ENCODE measurements at regions not wholly inside any gene's neighbourhood (a gene's known extent, or its start where the extent isn't known, plus 50 kb on each side); places are given as distances from the start of the nearest gene placed in this dataset.
A peak's percentile ranks its signal among the peaks of the same experiment; 100 is the strongest.

DNA sequence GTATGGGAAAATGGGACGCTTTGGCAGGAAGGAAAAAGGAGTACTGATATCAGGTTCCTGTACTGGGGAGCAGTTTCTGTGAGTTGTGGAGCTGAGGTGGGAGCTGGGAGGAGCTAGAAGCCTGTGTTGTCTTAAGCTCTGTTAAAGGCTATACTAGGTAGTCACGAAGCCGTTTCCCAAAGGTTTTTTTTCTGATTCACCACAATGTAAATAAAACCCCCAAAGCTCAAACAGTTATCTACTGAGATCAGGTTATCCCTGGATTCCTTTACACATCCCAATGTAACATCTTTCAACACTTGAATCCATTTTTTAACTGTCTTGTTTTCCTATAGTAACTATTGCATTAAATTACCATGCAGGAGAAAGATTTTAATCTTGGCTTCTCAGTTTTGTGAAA is 297.4 kb upstream of the SFRP2 start:
- no peak for DNase-seq

DNA sequence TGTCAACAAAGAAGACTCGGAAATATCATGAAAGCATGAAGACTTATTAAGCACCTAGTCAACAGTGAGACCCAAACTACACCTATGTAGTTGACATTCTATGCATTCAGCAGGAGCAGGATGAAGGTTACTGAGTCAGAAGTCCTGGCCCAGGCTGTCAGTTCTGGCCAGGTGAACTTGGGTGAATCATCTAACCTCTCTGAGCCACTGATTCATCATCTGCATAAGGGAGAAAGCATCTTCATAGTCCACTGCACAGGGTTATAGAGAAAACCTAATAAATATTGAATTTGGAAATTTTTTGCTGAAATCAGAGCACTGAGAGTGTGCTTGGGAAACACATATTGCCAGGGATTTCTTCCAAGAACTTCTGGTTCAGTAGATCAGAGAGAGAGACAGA is 296.0 kb upstream of the SFRP2 start:
- DNase-seq, result no peak

DNA sequence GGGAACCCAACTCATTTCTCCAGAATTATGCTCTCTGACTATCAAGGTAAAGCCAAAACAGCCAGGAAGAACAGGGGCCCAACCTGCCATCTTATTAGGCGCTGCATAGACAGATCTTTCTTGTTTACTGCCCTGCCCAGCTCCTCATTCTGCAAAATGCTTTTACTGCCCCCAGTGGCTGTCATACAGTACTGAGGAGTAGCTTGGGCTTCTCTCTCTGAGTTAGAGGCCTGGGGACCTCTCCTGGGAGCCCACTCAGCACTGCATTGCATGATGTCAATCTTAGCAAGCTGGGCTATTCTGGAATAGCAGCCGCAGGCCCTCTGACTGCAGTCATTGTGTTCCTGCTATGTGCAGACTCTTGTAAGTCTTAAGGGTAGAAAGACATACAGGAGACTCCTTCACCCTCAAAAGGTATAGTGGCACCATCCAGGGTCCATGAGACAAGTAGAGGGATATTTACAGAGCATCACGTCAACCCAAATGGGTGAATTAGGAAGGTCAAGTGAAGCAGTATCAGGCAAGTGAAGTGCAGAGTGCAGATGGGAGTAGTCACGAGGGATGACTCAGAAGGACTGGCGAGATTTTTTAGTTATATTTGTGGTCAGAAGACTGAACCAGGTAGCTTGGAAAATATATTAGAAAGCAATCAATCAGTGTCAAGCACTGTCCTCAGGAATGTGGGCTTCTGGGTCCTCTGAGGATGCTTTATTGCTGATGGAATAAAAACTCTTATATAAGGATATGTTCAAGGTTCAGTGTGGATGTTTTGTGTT is 294.1 kb upstream of the SFRP2 start:
- peak; percentile 54 for DNase-seq

DNA sequence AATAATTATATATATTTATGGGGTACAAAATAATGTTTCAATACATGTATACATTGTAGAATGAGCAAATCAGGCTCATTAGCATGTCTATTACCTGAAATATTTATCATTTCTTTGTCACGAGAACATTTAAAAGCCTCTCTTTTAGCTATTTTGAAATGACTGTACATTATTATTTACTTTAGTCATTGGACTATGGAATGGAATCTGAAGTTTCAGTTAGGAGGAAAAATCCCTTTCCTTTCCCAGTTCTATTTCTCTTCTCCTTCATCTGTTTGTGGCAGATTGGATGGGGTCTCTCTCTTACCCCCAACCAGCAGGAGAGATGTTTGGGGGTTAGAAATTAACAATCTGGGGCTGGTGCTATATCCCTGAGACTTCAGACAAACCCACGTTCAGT is 292.5 kb upstream of the SFRP2 start:
- no peak for DNase-seq

DNA sequence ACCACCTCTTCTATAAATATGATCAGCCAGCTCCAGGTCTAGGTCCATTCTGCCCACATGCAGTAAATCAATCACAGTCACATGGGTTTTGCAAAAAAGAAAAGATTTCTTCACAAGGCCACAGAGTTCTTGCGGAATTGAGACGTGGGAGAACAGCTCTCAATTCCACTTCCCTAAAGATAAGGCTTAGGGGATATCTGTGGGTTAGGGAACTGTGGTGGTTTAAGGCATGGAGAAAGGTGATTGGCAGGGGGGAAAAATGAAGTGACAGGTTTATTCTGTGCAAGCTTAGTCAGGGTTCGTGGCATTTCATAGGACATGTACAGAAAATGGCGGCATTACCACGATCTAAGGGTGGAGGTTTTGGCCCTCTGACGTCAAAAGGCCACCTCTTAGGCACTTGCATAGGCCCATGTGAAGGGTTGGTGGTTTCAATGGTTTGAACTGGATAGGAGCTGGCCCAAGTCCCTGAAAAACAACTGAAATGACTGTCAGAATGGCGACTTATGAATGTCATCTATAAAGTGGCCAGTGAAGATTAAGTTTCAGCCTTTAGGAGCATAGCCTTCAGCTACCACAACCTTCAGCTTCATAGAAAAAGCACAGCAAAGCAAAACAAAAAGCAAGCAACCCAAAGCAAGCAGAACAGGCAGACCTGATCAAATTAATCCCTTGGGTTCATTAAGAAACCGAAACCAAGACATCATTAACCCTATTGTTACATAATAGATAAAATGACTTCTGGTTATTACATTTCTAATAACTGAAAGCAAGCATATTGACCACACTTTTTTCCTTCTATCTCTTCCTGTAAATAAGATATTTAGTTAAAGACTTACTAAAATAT is 289.8 kb upstream of the SFRP2 start:
- no peak for DNase-seq

DNA sequence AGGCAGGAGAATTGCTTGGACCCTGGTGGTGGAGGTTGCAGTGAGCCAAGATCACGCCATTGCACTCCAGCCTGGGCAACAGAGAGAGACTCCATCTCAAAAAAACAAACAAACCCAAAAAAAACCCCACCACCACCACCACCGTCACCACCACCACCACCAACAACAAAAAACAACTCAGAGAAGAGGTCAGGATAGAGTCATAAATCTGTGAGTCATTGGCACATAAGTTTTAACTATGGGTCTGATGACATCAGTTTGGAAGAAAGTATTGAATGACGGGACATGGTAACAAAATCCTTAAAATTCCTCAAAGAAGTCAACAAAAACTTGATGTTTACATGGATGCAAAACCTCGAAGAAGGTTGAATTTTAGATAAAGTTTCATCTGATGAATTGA is 288.0 kb upstream of the SFRP2 start:
- no peak for DNase-seq

DNA sequence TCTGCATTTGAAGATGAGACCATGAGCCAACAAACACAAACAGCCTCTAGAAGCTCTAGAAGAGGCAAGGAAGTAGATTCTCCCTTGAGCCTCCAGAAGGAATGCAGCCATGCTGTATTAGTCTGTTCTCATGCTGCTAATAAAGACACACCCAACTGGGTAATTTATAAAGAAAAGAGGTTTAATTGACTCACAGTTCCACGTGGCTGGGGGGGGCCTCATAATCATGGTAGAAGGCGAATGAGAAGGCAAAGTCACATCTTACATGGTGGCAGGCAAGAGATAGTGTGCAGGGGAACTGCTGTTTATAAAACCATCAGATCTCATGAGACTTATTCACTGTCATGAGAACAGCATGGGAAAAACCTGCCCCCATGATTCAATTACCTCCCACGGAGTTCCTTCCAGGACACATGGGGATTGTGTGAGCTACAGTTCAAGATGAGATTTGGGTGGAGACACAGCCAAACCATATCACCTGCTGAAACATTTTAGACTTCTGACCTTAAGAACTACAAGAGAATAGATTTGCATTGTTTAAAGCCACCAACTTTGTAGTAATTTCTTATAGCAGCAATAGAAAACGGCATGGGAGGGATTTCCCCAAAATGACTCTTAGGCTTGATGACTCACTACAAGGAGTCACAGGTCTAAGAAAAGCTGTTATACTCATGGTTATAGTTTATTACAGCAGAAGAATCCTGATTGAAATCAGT is 284.4 kb upstream of the SFRP2 start:
- DNase-seq, result no peak

DNA sequence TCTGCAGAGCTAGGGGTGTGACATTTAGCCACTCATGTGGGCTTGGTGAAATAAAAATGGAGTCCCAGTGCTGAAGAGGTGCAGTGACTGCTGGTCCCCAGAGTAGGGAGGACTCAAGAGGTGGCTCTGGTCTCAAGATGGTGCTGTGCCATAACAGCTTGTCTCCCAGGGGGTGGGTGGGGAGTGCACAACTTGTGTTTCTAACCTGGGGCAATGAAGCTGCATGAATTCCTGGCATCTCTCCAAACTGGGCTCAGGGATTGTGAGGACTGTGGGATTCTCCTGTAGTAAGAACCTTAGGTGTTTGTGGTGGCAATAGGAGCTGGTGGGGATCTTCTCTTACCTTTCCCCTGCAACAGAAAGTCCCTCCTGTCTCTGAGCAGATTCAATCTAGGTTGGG is 278.9 kb upstream of the SFRP2 start:
- peak; percentile 77 for DNase-seq

DNA sequence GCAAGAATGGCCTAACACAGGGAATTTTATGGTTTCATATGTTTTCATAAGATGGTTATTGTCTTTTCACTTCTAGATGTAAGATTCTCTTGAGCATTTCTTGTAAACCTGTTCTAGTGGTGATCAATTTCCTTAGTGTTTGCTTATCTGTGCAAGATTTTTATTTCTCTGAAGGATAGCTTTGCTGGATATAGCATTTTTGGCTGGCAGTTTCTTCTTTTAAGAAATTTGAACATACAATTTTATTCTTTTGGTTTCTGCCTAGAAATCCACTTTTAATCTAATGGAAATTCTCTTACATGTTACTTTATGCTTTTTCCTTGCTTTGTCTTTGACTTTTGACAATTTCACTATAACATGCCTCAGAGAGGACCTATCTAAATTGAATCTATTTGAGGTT is 276.5 kb upstream of the SFRP2 start:
- no peak for DNase-seq

DNA sequence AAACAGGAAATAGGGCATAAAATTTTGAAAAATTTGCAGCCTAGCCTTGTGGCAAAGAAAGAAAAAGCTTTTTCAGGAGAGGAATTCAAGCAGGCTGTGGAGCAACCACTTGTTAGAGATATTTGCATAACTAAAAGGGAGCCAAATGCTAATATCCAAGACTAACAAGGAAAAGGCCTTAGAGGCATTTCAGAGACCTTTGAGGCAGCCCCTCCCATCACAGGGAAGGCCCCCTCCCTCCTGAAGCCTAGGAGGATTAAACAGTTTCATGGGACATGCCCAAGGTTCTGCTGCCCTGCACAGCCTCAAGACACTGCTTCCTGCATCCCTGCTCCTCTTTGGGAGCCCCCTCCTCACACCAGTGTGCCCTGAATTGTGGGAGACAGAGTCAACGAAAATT is 275.4 kb upstream of the SFRP2 start:
- no peak for DNase-seq

DNA sequence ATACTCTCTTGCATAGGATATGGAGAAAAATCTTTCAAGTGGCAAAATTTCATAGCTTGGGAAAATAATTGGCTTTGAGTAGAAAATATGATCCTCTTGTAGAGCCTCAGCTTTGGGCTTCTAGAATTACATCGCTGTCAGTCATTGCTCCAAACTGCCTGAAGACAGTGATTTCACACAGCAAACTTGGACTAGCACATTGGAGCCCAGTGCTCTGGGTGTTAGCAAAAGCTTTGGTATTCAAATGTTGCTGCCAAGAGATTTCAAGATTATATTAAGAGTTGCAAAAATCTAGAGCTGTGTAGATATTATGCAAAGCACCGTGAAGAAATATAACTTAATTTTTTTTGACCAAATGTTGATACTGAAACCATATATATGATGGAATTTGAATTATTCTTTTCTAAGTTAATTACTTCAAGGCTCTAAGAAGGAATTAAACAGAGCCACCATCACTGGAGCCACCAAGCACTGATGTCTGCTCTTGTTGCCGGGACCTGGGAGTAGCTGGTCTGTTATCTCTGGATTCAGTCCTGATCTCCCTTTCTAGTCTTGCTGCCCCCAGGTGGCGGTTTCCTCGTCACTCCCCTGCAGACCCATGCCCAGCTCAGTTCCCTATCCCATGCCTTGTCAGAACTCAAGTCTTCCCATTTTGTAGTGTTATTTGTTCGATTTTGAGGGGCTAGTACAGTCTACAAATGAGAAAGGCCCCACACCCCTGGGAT is 260.7 kb upstream of the SFRP2 start:
- peak; percentile 60 for DNase-seq

DNA sequence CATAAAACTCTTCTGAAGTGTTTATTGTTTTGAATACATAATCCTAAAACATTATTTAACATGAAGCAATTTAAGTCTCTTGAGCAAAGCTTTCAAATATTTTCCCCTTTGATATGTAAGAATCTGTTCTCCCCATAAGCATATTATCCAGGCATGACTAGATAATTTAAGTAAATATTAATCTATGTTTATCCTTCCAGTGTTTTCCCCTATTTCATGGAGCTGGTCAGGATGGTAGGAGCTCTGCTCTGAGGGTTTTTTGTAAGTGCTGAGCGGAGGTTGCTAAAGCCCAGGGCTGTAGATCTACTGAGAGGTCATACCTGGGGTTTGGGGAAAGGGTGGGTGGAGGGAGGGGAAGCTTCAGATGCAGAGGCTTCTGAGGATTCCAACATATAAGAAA is 258.9 kb upstream of the SFRP2 start:
- no peak for DNase-seq

DNA sequence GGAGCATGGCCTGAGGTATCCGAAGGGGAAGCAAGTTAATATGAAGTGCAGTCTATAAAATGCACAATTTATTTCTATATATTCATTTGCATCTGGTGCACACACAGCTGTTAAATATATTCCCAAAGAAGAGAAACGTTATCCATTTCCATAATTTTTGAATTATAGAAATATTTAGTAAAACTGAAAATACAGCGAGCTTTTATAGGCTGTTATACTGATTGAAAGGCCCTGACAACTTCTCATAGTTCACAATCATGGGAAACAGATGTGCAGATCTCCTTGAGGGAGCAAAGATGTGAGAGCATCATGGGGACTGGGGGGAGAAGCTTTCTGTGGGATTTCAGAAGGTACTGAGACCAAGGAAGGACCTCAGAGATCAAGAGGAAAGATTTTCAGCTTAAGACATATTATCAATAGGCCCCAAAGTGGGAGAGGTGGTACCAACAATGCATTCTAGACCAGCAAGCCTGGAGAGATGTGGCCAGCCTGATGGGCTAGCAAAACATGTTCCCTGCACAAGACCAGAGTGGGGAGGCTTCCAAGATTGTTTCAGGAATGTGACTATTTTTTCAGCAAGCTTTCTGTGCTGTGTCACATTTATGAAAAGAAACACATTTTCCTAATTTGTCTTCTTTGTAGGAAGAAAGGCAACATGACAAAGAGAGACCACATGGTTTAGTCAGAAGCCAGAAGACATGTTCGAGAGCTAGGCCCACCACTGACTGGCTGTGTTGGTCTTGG is 256.0 kb upstream of the SFRP2 start:
- DNase-seq, result no peak

DNA sequence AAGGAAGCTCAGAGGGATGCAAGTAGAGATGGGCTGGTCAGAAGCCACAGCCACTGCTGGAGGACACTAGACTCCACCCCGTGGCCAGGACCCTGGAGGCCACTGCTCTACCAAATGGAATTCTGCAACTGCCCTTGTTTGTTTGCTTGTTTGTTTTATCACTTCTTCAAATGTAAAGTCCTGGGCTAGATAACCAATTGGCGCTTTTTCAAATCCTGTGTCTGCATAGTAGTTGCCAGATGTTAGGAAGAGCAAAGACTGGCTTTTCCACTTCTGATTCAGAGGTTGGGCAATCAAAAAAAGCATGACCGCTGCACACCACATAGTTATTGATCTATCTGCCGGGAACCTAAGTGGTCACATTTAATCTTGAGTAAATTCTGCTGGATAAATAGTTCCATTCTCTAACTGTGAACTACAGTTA is 255.2 kb upstream of the SFRP2 start:
- DNase-seq, result no peak

DNA sequence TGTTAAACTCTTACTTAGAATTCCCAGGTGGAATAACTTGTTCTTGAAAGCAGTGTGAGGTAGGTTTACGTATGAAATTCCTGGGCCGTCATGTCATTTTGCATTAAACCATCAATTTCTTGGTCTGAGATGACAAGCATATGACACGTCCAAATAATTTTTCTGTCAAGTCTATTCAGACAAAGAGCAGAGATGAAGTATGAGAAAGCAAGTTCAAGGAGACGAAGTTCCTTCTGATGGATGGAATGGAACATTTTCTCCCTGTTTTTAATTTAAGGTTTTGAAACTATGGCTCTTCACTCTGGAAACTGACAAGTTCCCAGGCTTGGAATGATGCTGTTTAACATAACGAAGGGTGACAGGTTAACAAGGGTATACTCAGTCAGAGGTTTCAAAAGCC is 252.8 kb upstream of the SFRP2 start:
- no peak for DNase-seq

DNA sequence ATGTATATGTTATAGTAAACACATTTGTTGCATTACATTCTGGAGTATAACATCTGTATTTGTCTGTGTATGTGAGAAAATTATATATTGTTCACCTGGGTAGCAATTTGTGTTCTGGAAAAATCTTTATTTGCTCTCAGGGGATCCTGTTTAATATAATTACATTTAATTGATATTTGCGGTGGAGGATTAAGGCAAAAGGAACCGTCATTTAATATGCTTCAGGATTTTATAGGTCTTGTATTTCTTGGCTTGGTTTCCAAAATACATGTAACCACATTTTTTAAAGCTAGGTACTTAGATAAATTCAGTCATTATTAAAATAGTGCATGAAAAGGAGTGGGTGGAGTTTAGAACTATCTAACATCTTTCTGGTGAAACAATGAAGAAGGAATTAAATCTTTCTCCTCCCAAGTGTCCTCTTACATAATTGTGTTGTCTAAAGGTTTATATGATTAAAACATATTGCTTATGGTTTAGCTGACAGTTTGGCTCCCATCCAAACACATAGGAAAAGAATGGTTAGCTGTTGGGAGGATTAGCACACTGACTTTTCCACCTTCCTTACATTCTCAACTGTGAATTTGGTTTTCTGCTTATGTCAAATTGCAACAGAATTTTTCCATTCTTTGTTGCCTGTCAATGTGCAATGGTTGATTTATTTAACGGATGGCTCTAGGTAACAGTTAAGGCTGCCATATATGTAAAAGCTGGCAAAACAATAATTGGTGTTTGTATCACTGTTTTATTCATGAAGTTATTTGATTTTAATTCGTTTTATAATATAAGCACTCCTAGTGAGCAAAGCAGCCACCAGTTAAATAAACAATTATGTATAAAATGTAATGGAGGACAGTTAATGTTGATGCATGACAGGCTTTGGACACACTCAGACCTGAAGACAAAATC is 250.8 kb upstream of the SFRP2 start:
- DNase-seq, result peak; percentile 58

DNA sequence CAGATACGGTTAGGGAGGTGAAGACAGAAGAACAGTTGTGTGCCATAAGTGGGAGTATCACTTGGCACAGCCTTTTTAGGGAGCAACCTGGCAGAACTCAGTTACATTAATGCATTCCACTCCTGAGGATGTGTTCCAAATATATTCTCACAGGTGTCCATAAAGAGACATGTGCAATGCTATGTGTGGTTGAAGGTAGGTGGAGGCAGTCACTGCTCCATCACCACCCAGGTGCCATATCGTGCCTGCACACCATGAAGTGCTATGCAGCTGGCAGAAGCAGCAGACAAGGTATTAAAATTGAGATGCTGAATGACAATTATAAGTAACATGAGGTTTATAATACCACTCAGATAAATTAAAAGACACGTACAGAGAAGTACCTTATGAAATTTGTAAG is 248.0 kb upstream of the SFRP2 start:
- no peak for DNase-seq

DNA sequence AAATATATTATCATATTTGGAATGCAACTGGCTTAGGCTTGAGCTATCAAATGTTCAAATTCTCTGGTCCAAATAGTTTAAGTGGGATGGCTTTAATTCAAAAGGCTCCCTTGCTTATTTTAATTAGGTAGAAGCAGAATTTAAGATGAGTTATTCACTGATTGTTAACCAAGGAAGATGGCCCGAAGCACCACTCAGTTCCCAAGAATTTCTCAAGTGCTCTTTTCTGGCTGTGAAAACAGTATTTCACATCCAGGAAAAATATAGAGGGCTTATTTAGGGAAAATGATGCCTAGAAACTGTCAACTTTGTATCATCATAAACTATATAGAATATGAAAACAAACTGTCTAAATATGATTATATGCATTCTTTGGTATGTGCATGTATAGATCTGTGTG is 246.5 kb upstream of the SFRP2 start:
- DNase-seq, result no peak

DNA sequence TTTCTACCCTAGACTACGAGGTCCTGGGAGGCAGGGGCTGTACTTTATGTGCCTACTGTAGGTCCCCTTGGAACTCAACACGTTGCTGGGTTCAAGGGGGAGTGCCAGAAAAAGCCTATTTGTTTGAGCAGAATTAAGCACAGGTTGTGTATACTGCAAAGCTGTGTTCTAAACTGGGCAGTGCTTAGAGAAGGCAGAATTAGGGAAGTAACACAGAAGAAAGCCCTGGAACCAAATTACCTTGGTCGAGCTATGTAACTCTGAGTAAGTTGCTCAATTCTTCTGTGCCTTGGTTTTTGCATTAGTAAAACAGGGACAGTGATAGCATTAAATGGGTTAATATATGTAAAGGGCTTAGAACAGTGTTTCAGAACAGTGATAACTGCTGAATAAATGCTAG is 245.0 kb upstream of the SFRP2 start:
- no peak for DNase-seq

DNA sequence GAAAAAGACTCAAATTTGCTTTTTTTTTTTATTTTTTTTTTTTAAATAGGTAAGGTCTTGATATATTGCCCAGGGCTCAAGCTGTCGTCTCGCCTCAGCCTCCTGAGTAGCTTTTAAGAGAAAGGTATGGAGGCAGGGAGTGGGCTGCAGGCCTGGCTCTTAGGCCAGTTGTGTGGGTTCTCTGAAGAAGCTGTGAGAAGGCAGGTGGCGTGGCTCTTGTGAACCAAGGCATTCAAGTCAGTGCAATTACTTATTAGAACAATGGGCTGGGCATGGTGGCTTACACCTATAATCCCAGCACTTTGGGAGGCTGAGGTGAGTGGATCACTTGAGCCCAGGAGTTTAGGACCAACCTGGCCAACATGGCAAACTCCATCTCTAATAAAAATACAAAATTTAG is 244.0 kb upstream of the SFRP2 start:
- no peak for DNase-seq

DNA sequence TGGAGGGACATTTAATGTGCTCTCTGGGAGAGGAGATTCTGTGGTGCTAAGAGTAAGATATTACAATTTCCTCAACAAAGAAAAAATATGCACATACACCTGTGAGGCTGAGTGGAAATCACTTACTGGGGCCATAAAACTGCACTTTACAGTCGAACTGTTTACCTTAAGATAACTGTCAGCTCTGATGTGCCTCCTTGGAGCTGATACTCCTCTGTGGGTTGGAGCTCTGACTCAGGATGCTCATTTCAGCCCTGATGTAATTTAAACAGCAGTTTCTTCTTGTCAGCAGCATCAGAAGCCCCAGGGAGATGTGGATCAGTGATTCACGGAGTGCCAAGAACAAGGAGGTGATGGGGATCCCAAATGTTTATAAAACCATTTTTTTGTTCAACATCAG is 241.9 kb upstream of the SFRP2 start:
- DNase-seq, result no peak
